ENCODE measurements at regions not wholly inside any gene's neighbourhood (a gene's known extent, or its start where the extent isn't known, plus 50 kb on each side); places are given as distances from the start of the nearest gene placed in this dataset.

DNA sequence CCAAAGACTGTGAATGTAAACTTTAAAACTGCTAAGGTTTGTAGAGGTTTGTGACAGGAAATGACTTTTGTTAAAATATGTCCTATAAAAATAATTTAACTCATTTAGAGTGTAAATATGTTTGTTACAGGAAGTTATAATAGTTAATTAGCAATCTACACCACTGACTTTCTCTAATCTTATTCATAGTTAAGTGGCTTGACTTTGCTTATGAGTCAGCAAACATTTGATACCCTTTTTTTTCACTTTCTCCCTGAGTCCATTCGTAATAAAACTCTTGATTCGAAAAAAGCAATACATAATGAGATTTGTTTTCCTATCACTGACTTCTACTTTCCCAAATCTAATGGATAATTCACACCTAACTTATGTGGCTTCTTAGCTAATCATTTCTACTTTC lies 317.7 kb upstream of the SEMA3C start:
- no peaks in the 10 kb centered on the region for H3K27me3 Mint-ChIP-seq
- intact Hi-C loops (cut with DNase I, micrococcal nuclease), result no loop called here
- no peaks in the 10 kb centered on the region for H3K4me1 Mint-ChIP-seq (ENCODE audit: low read depth)
- Histone ChIP-seq H3K4me1 (ENCODE audit: insufficient read depth, low read length) (no peaks in the 10 kb centered on the region), H3K27ac (ENCODE audit: low read depth in 1 of 2, low read length in 2 of 2) (no peak overlapping the region), H3K9me3 (ENCODE audit: control insufficient read depth in 1 of 2, insufficient read depth in 1 of 2, low read length in 2 of 2) (peaks cover 0 to 21% of the 10 kb centered on the region in 2 experiments), H3K36me3 (ENCODE audit: insufficient read depth, low read length) (no peaks in the 10 kb centered on the region), H3K4me3 (ENCODE audit: low read length) (no peak overlapping the region), H3K27me3 (ENCODE audit: control insufficient read depth in 1 of 2, insufficient read depth in 2 of 2, low read length in 2 of 2) (no peaks in the 10 kb centered on the region)
- H3K4me3 Mint-ChIP-seq, result no peak overlapping the region
- CTCF ChIA-PET, result no interaction called here
- H3K36me3 Mint-ChIP-seq (ENCODE audit: low read depth), result no peaks in the 10 kb centered on the region
- H3K9me3 Mint-ChIP-seq, result peaks cover 3% of the 10 kb centered on the region
- ATAC-seq (ENCODE audit: poor library complexity) (no peak), DNase-seq (no peak)
- H3K27ac Mint-ChIP-seq, result no peak overlapping the region
- TF ChIP-seq, protein P1, sequence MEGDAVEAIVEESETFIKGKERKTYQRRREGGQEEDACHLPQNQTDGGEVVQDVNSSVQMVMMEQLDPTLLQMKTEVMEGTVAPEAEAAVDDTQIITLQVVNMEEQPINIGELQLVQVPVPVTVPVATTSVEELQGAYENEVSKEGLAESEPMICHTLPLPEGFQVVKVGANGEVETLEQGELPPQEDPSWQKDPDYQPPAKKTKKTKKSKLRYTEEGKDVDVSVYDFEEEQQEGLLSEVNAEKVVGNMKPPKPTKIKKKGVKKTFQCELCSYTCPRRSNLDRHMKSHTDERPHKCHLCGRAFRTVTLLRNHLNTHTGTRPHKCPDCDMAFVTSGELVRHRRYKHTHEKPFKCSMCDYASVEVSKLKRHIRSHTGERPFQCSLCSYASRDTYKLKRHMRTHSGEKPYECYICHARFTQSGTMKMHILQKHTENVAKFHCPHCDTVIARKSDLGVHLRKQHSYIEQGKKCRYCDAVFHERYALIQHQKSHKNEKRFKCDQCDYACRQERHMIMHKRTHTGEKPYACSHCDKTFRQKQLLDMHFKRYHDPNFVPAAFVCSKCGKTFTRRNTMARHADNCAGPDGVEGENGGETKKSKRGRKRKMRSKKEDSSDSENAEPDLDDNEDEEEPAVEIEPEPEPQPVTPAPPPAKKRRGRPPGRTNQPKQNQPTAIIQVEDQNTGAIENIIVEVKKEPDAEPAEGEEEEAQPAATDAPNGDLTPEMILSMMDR (IDR thresholded peaks at IDR 0.05), result no peak
- POLR2A ChIA-PET, result no interaction called here

DNA sequence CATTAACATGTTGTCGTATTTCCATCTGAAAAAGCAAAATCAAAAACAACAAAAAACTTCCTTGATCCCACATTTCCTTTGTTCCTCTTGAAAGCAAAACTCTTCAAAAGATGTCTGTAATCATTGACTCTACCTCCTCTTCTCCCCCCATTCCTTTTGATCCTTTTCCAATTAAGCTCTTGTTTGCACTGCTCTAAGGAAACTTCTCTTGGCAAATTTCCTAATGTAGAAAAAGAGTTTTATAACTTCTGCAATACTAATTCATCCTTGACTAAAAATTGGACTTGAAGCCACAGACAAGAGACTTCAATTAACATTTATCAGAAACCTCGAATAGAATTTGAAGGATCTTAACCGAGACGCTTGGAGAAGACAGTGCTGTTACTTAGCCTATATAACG lies 317.1 kb upstream of the SEMA3C start:
- TF ChIP-seq, protein P1 (IDR thresholded peaks at IDR 0.05), result no peak

DNA sequence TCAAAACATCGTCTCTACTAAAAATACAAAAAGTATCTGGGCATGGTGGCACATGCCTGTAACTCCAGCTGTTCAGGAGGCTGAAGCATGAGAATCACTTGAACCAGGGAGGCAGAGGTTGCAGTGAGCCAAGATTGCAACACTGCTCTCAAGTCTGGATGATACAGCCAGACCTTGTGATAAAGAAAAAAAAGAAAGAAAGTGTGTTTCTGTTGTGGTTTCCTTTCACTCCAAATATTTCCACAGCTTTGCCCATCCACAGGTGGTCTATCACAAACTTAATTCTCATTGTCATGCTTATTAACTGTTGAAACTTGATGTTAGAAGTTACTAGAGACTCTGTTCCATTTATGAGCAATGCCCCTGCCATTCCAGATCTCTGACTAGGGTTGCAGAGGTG lies 316.0 kb upstream of the SEMA3C start:
- intact Hi-C loops (cut with DNase I, micrococcal nuclease), result no loop called here
- H3K9me3 ChIP-seq (ENCODE audit: control insufficient read depth in 1 of 2, insufficient read depth in 1 of 2, low read length in 2 of 2), result peaks cover 0 to 21% of the 10 kb centered on the region in 2 experiments
- H3K9me3 Mint-ChIP-seq, result peaks cover 3% of the 10 kb centered on the region
- no peak overlapping the region for H3K4me3 Mint-ChIP-seq
- H3K36me3 Mint-ChIP-seq (ENCODE audit: low read depth), result no peaks in the 10 kb centered on the region
- TF ChIP-seq, protein P1 (IDR thresholded peaks at IDR 0.05), result no peak
- no peaks in the 10 kb centered on the region for H3K27me3 Mint-ChIP-seq
- ATAC-seq (ENCODE audit: poor library complexity) (no peak), DNase-seq (no peak)
- no peaks in the 10 kb centered on the region for H3K27me3 ChIP-seq (ENCODE audit: control insufficient read depth in 1 of 2, insufficient read depth in 2 of 2, low read length in 2 of 2)
- H3K36me3 ChIP-seq (ENCODE audit: insufficient read depth, low read length), result no peaks in the 10 kb centered on the region
- H3K4me1 Mint-ChIP-seq (ENCODE audit: low read depth), result no peaks in the 10 kb centered on the region
- no peak overlapping the region for H3K27ac Mint-ChIP-seq
- no peaks in the 10 kb centered on the region for H3K4me1 ChIP-seq (ENCODE audit: insufficient read depth, low read length)
- CTCF ChIA-PET, result no interaction called here
- POLR2A ChIA-PET, result no interaction called here
- H3K27ac ChIP-seq (ENCODE audit: low read depth in 1 of 2, low read length in 2 of 2), result no peak overlapping the region
- H3K4me3 ChIP-seq (ENCODE audit: low read length), result no peak overlapping the region

More for the DNA sequence above, 317.1 kb upstream of the SEMA3C start:
- H3K9me3 Mint-ChIP-seq, result peaks cover 3% of the 10 kb centered on the region
- Histone ChIP-seq H3K4me1 (ENCODE audit: insufficient read depth, low read length) (no peaks in the 10 kb centered on the region), H3K27ac (ENCODE audit: low read depth in 1 of 2, low read length in 2 of 2) (no peak overlapping the region), H3K27me3 (ENCODE audit: control insufficient read depth in 1 of 2, insufficient read depth in 2 of 2, low read length in 2 of 2) (no peaks in the 10 kb centered on the region), H3K36me3 (ENCODE audit: insufficient read depth, low read length) (no peaks in the 10 kb centered on the region), H3K4me3 (ENCODE audit: low read length) (no peak overlapping the region), H3K9me3 (ENCODE audit: control insufficient read depth in 1 of 2, insufficient read depth in 1 of 2, low read length in 2 of 2) (peaks cover 0 to 21% of the 10 kb centered on the region in 2 experiments)
- no peaks in the 10 kb centered on the region for H3K27me3 Mint-ChIP-seq
- no peaks in the 10 kb centered on the region for H3K4me1 Mint-ChIP-seq (ENCODE audit: low read depth)
- DNase-seq (no peak), ATAC-seq (ENCODE audit: poor library complexity) (no peak)
- ChIA-PET POLR2A (no interaction called here), CTCF (no interaction called here)
- no peak overlapping the region for H3K4me3 Mint-ChIP-seq
- H3K27ac Mint-ChIP-seq, result no peak overlapping the region
- H3K36me3 Mint-ChIP-seq (ENCODE audit: low read depth), result no peaks in the 10 kb centered on the region
- intact Hi-C loops (cut with DNase I, micrococcal nuclease), result no loop called here
